ENCODE measurements at regions not wholly inside any gene's neighbourhood (a gene's known extent, or its start where the extent isn't known, plus 50 kb on each side); places are given as distances from the start of the nearest gene placed in this dataset.
A peak's percentile ranks its signal among the peaks of the same experiment; 100 is the strongest.

GRCh38 chr1:56370513-56370912 lies 208.8 kb downstream of the PLPP3 start:
- Mint-ChIP-seq H3K27me3 (ENCODE audit: low read depth) (no peaks in the 10 kb centered on the region), H3K27ac (peak overlapping the region; percentile 91), H3K9me3 (no peaks in the 10 kb centered on the region), H3K4me1 (peaks cover 46% of the 10 kb centered on the region), H3K4me3 (peak overlapping the region; percentile 41), H3K36me3 (no peaks in the 10 kb centered on the region)
- CTCF ChIA-PET = no interaction called here
- no peak for TF ChIP-seq PRDM15 (CRISPR knock-in tag; IDR thresholded peaks at IDR 0.05)
- peak; percentile 37; the same call in 1 of the 2 replicates for TF ChIP-seq USF1 (CRISPR knock-in tag; IDR thresholded peaks at IDR 0.05)
- TF ChIP-seq USF2 (CRISPR knock-in tag; IDR thresholded peaks at IDR 0.05) = peak; percentile 52; the same call in 1 of the 2 replicates
- no peak for DNase-seq (ENCODE audit: low spot score)
- ATAC-seq = peak; percentile 81
- POLR2A ChIA-PET = no interaction called here

- DNase-seq (ENCODE audit: low spot score) (no peak), ATAC-seq (no peak)
- POLR2A ChIA-PET = no interaction called here
- TF ChIP-seq CREM (CRISPR knock-in tag; IDR thresholded peaks at IDR 0.05) = no peak
- TF ChIP-seq SMAD4 (CRISPR knock-in tag; IDR thresholded peaks at IDR 0.05) = no peak
- TF ChIP-seq ZBTB43 (CRISPR knock-in tag; IDR thresholded peaks at IDR 0.05) = no peak
- TF ChIP-seq RORB (CRISPR knock-in tag; IDR thresholded peaks at IDR 0.05) = no peak
- Mint-ChIP-seq H3K4me3 (no peak overlapping the region), H3K36me3 (no peaks in the 10 kb centered on the region), H3K27me3 (ENCODE audit: low read depth) (no peaks in the 10 kb centered on the region), H3K4me1 (peaks cover 5% of the 10 kb centered on the region; the same call in 1 of the 2 replicates), H3K27ac (no peak overlapping the region), H3K9me3 (no peaks in the 10 kb centered on the region)
- CTCF ChIA-PET = no interaction called here
Measured at GRCh38 chr1:56363007-56363770, 216.2 kb downstream of the PLPP3 start.

- DNase-seq (ENCODE audit: low spot score) (no peak), ATAC-seq (no peak)
- H3K9me3 Mint-ChIP-seq = no peaks in the 10 kb centered on the region
- H3K4me3 Mint-ChIP-seq = no peak overlapping the region
- no peaks in the 10 kb centered on the region for H3K36me3 Mint-ChIP-seq
- no peak overlapping the region for H3K27ac Mint-ChIP-seq
- ChIA-PET POLR2A (no interaction called here), CTCF (no interaction called here)
- peaks cover 11% of the 10 kb centered on the region for H3K4me1 Mint-ChIP-seq
- H3K27me3 Mint-ChIP-seq (ENCODE audit: low read depth) = no peaks in the 10 kb centered on the region
- TF ChIP-seq IRF2 (CRISPR knock-in tag; IDR thresholded peaks at IDR 0.05; ENCODE audit: borderline replicate concordance, low read depth) (no peak), CBFB (CRISPR knock-in tag; IDR thresholded peaks at IDR 0.05; ENCODE audit: low read depth) (no peak), ATF6 (CRISPR knock-in tag; IDR thresholded peaks at IDR 0.05) (no peak), ZNF512 (CRISPR knock-in tag; IDR thresholded peaks at IDR 0.05; ENCODE audit: borderline replicate concordance) (no peak), ELF4 (CRISPR knock-in tag; IDR thresholded peaks at IDR 0.05; ENCODE audit: low read depth) (no peak), E2F4 (CRISPR knock-in tag; IDR thresholded peaks at IDR 0.05; ENCODE audit: borderline replicate concordance, low read depth) (no peak), NR1H2 (CRISPR knock-in tag; IDR thresholded peaks at IDR 0.05) (no peak), STAT6 (CRISPR knock-in tag; conservative IDR thresholded peaks at IDR 0.05; ENCODE audit: low read depth) (no peak), JAZF1 (CRISPR knock-in tag; IDR thresholded peaks at IDR 0.05) (no peak), RORB (CRISPR knock-in tag; IDR thresholded peaks at IDR 0.05) (no peak)
Measured at GRCh38 chr1:56360021-56360420, 219.3 kb downstream of the PLPP3 start.
